ENCODE measurements at regions not wholly inside any gene's neighbourhood (a gene's known extent, or its start where the extent isn't known, plus 50 kb on each side); places are given as distances from the start of the nearest gene placed in this dataset.

DNA sequence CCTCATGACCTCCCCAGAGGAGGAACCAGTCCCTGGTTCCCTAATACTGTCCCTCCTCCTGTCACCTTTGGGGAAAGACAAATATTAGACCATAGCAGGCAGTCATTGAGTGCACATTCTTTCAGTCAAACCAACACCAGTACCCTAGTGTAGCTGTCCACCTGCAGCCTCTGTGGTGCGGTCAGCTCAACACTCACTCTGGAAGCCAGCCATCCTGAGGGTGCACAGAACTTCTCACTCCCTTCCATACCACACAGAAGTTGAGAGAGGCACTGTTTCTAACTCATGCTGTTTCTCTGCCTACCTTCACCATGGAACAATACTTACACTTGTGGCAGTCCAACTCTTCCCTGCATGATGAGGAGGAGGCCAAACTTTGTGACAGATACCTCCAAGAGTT is 175.6 kb upstream of the FOXN2 start:
- no peak for DNase-seq (ENCODE audit: low read depth)

DNA sequence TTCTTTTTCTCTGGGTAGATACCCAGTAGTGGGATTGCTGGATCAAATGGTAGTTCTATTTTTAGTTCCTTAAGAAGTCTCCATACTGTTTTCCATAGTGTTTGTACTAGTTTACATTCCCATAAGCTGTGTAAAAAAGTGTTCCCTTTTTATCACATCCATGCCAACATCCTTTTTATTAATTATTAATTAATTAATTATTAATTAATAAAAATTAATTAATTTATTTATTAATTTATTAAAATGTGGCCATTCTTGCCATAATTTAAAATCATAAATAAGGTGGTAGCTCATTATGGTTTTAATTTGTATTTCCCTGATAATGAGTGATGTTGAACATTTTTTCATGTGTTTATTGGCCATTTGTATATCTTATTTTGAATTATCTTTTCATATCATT is 173.9 kb upstream of the FOXN2 start:
- no peak for DNase-seq (ENCODE audit: low read depth)

DNA sequence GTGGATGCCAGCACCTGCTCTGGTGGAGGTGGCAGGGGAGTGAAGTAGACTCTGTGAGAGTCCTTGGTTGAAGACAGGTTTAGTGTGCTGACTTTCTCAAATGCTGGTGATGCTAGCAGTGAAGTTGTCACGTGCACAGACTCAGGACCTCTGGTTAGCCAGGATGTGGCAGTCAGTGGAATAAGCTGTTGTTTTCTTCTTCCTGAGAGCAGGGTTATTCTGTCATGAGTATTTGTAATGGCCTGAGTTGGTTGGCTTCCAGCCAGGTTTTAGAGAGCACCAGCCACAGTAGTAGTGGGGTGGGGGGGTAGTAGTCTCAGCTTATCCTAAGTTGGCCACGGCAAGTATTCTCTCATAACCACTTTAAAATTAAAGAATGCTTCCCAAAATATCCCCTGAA is 169.7 kb upstream of the FOXN2 start:
- DNase-seq (ENCODE audit: low read depth) = peak; percentile 31

GRCh38 chr2:48145845-48146452 is 168.5 kb upstream of the FOXN2 start:
- DNase-seq (ENCODE audit: low read depth) = peak; percentile 58

DNA sequence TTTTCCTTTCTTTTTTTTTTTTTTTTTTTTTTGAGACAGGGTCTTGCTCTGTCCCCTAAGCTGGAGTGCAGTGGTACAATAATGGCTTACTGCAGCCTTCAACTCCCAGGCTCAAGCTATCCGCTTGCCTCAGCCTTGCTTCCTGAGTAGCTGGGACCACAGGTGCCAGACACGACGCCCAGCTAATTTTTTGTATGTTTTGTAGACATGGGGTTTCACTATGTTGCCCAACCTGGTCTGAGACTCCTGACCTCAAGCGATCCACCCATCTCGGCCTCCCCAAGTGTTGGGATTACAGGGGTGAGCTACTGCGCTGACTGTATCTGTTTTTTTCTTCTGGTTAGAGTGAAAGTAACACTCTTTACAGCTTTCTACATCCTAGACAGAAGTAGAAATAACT is 167.9 kb upstream of the FOXN2 start:
- DNase-seq (ENCODE audit: low read depth) = no peak

DNA sequence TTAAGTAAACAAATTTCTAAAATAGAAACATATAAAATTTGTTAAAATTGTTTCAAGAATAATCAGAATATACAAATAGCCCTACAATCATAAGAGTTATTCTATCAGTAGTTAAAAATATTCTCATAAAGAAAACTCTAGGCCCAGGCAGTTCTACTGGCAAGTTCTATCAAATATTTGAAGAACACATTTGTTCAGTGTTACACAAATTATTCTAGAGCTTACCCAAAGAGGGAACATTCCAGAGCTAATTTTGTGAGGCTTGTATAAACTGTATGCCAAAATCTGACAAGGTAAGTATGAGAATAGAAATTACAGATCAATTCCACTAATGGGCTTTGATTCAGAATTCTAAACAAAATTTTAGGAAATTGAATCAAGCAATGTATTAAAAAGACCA is 166.8 kb upstream of the FOXN2 start:
- DNase-seq (ENCODE audit: low read depth) = no peak

DNA sequence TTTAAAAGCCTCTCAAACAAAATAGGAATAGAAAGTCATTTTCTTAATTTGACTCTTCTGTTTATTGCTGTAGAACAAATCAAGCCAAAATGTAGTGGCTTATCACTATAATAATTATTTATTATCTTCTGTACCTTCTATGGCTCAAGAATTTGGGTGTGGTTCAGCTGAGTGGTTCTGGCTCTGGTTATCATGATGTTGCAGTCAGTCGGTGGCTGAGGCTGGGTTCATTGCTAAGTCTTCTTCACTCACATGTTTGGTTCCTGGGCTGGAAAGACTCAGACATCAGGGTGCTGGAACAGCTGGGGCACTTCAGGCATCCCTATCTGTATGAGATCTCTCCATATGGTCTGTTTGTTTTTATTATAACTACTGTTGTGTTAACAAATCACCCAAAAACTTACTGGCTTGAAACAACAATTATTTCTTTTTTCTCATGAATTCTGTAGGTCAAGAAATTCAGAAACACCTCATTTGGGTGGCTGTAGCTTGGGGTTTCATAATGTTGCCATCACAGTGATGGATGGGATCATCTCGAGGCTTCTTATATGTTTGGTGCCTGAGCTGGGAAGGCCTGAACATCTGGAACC is 165.5 kb upstream of the FOXN2 start:
- no peak for DNase-seq (ENCODE audit: low read depth)

DNA sequence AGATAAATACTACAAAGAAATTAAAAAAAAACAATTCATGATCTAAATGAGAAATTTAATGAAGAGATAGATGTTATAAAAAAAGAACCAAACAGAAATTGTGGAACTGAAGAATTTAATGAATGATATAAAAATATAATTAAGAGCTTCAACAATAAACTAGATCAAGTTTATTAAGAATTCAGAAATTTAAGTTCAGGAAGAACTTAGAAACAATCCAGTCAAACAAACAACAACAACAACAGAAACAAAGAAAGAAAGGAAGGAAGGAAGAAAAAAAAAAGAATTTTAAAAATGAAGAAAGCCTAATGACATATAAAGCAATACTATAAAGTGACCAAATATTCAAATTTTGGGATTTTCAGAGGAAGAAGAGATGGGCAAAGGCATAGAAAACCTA is 157.3 kb upstream of the FOXN2 start:
- DNase-seq (ENCODE audit: low read depth) = no peak

- no peak for DNase-seq (ENCODE audit: low read depth)
Measured at GRCh38 chr2:48161628-48162027, 152.9 kb upstream of the FOXN2 start.

DNA sequence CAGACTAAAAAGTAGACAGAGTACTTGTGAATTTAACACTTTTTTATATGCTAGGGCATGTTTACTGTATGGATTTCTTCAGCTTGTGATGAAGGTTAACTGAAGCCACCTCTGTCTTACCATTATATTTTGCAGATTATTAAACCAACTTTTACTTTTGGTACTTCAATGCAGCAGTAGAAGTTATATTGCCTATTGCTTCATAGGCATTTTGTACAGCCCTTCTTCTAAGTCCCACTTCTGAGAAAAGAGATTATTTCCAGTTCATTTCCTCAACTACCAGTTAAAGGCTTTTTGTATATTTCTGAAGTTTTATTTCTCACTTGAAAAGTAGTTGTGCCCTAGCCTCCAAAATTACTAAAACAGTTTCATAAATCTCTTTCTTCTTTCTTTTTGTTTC is 151.7 kb upstream of the FOXN2 start:
- DNase-seq (ENCODE audit: low read depth) = no peak

DNA sequence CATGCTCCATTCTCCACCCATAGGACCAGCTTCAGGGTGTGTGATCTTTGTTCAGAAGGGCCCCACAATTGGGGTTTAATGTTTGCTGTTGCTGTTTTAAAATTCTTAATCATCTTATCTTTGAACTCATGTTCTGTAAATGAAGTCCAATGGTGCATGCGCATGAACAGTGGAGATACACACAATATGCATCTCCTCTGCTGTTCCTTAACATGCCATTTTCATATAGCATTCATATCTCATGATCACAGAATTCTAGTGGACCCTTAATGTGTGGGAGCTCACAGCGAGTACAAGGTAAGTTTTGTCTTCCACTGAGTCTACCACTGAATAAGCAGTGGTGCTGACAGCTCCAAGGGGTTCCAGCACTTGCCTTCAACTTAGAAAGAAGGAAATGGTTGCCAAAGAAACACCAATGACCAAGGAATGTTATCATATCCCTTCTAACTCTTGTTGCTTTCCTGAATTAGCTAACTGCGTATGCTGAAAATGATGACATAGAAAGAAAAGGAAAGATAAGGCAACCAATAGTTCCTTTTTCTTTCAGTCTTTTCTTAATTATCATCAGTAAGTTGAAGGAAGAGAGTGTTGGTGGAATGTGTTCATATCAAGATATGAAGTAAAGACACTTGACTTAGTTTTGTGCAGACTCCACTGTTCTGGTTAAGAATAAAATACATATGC is 149.3 kb upstream of the FOXN2 start:
- no peak for DNase-seq (ENCODE audit: low read depth)

DNA sequence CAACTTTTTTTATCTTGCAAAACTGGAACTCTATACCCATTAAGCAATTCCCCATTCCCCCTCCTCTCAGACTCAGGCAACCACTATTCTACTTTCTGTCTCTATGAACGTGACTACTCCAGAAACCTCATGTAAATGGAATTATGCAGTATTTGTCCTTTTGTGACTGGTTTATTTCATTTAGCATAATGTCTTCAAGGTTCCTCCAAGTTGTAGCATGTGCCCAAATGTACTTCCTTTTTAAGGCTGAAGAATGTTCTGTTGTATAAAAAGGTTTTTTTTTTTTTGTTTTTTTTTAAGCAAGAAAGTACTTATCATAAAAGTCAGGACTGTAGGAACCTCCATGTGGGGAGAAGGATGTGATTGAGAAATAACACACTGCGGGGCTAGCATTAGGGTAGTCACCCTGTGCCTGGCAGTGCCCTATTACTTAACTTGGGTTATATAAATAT is 145.3 kb upstream of the FOXN2 start:
- peak; percentile 36 for DNase-seq (ENCODE audit: low read depth)

- DNase-seq (ENCODE audit: low read depth) = peak; percentile 21
Measured at GRCh38 chr2:48170281-48170680, 144.2 kb upstream of the FOXN2 start.

DNA sequence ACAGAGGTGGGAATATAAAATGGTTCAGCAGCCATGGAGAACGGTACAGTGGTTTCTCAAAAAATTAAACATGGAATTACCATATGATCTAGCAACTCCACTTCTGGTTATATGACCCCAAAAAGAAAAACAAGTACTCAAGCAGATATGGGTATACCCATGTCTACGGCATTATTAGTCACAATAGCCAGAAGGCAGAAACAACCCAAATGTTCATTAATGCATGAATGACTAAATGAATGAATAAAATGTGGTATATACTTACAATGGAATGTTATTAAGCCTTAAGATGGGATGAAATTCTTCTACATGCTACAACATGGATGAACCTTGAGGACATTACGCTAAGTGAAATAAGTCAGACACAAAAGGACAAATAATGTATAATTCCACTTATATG is 141.3 kb upstream of the FOXN2 start:
- no peak for DNase-seq (ENCODE audit: low read depth)

DNA sequence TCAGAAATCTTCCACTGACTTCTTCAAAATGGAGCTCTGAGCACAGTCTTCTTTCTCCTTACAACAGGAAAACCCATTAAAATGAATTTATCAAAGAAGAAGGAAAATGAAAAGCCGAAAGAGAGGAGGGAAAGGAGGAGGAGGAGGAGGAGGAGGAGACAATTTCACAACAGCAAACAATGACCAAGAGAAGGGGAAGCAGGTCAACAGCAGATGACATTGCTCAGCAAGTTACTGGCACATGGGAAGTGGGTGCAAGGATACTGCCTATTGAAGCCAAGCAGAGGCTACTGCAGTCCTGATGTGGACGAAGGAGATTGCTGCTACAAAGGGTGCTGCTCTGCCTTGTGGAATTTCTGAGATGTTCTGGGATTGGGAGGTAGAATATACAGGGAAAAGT is 140.0 kb upstream of the FOXN2 start:
- DNase-seq (ENCODE audit: low read depth) = no peak

DNA sequence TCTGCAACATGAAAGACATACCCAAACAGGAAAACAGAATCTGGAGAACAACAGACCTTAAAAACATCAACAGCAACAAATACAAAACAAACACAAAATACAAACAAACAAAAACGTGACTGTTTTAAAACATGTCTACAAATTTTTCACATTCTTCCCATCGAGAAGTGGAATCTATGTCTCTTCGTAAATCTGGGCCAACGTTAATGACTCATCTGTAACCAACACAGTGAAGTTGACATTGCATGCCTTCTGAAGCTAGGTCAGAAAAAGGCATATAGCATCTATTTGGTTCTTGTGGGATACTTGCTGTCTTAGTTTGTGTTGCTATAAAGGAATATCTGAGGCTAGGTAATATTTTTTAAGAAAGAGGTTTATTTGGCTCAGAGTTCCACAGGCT is 139.2 kb upstream of the FOXN2 start:
- peak; percentile 90 for DNase-seq (ENCODE audit: low read depth)

DNA sequence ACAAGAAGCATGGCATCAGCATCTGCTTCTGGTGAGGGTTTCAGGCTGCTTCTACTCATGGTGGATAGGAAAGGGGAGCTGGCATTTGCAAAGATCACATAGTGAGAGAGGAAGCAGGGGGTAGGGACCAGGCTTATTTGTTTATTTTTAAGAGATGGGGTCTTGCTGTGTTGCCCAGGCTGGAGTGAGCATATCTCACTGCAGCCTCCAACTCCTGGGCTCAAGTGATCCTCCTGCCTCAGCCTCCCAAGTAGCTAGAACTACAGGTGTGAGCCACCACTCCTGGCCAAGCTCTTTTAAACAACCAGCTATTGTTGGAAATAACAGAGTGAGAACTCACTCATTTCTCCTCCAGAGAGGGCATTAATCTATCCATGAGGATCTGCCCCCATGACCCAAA is 138.8 kb upstream of the FOXN2 start:
- no peak for DNase-seq (ENCODE audit: low read depth)

DNA sequence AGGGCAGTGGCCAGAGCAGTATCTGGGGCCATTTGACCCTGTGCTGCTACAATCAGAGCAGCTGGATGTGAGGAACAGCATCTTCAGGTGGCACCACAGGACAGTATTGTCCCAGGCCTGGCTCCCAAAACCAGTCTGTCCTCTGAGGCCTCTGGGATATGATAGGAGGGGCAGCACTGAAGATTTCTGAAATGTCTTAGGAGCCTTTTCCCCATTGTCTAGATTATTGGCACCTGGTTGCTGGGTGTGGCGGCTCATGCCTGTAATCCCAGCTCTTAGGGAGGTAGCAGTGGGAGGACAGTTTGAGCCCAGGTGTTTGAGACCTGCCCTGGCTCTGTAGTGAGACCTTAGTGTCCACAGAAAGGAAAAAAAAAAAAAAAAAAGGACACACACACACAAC is 137.6 kb upstream of the FOXN2 start:
- DNase-seq (ENCODE audit: low read depth) = no peak

GRCh38 chr2:48178611-48179010 is 135.9 kb upstream of the FOXN2 start:
- DNase-seq (ENCODE audit: low read depth) = no peak

- no peak for DNase-seq (ENCODE audit: low read depth)
Measured at GRCh38 chr2:48180557-48180956, 133.9 kb upstream of the FOXN2 start.

GRCh38 chr2:48183276-48183675 is 131.2 kb upstream of the FOXN2 start:
- DNase-seq (ENCODE audit: low read depth) = no peak

DNA sequence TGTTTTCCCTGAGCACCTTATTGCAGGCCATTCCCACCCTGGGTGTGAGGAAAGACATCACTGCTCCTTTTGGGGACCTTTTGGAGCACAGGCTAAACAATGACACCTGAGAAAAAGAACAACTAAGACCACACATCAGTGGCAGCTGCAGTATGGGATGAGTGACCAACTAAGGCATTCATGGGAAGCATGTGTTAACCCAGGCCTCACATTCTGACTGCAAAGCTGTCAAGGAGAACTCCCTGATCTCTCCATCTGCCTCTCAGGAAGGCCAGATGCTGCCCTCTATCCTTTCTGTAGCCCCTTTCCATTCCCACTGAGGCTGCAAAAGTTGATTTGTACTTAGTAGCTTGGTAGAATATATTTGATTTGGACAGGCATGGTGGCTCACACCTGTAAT is 130.5 kb upstream of the FOXN2 start:
- no peak for DNase-seq (ENCODE audit: low read depth)

- no peak for DNase-seq (ENCODE audit: low read depth)
Measured at GRCh38 chr2:48187503-48187902, 127.0 kb upstream of the FOXN2 start.
